Stimulated activated memory B cell treated with anti-CD40 and anti-IgM and Interleukin-4, amounts not matched to agents 10 μg/mL and 1 μg/mL and 100 μg/mL, for 72 hours (primary cell): ENCODE measurements at regions not wholly inside any gene's neighbourhood (a gene's known extent, or its start where the extent isn't known, plus 50 kb on each side); places are given as distances from the start of the nearest gene placed in this dataset.
"Not testable (repeated sequence)": the region's sequence is repeated elsewhere in the genome, so short reads cannot be mapped to it uniquely, and the experiment has no call there.

Source experiments
- ATAC-seq: fragments of 150-1000 bp; cut with Tn5 transposase; 2 replicates; pipeline ENCODE4 v1.10.0; 2021
- H3K27ac Mint-ChIP-seq: one replicate; pipeline ENCODE4 v1.8.0; 2022; ENCODE audit warnings: mild to moderate bottlenecking, mixed read lengths
- H3K27me3 Mint-ChIP-seq: one replicate; pipeline ENCODE4 v1.8.0; 2022; ENCODE audit warnings: mixed read lengths
- H3K36me3 Mint-ChIP-seq: one replicate; pipeline ENCODE4 v1.8.0; 2022; ENCODE audit warnings: mixed read lengths
- H3K4me1 Mint-ChIP-seq: one replicate; pipeline ENCODE4 v1.8.0; 2022; ENCODE audit warnings: mixed read lengths
- H3K4me3 Mint-ChIP-seq: one replicate; pipeline ENCODE4 v1.8.0; 2022; ENCODE audit warnings: mild to moderate bottlenecking, moderate library complexity, mixed read lengths
- H3K9me3 Mint-ChIP-seq: one replicate; pipeline ENCODE4 v1.8.0; 2022; ENCODE audit warnings: mixed read lengths

DNA sequence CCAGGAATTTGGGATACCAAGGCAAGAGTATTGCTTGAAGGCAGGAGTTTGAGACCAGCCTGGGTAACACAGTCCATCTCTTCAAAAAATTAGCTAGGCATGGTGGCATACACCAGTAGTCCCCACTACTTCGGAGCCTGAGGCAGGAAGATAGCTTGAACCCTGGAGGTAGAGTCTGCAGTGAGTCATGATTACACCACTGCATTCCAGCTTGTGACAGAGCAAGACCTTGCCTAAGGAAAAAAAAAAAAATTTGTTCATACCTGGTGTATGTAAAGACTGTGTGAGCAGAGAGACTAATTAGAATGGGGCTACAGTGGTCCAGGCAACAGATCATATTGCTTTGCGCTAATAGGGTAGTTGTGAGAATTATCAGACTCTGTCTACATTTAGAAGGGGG, 778.3 kb upstream of the PCDH20 start:
- Mint-ChIP-seq H3K4me1 (no peaks in the 10 kb centered on the region), H3K4me3 (no peak overlapping the region), H3K9me3 (peaks cover 3% of the 10 kb centered on the region), H3K36me3 (no peaks in the 10 kb centered on the region), H3K27ac (no peak overlapping the region), H3K27me3 (no peaks in the 10 kb centered on the region)
- no peak for ATAC-seq

DNA sequence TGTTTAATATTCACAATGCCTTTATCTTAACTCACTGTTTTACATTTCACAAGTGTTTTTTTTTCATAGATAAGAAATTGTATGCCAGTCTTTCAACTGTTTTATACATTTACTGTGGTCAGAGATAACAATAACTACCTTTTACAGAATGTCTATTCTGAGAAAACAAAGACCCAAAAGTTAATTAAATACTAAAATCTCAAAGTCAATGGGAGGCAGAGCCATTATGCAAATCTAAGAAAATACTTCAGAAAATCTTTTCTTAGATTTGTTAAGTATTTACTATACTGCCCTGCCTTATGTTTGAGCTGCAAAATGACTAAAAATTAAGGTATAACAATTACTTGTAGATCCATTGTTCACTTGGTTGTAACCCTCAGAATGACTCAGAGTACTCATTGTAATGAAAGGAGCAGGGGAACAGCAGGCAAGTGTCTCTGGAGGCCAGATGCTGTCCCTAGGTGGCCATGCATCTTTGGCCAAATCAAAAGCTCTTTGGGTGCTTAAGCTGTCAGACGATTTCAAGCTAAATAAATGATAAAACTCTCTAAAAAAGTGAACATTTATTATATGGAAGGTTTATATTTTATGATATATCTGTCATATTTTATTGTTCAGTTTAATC, 770.1 kb upstream of the PCDH20 start:
- no peaks in the 10 kb centered on the region for H3K36me3 Mint-ChIP-seq
- no peak for ATAC-seq
- H3K4me1 Mint-ChIP-seq: no peaks in the 10 kb centered on the region
- H3K9me3 Mint-ChIP-seq: peaks cover 3% of the 10 kb centered on the region
- no peaks in the 10 kb centered on the region for H3K27me3 Mint-ChIP-seq
- H3K4me3 Mint-ChIP-seq: no peak overlapping the region
- H3K27ac Mint-ChIP-seq: no peak overlapping the region

DNA sequence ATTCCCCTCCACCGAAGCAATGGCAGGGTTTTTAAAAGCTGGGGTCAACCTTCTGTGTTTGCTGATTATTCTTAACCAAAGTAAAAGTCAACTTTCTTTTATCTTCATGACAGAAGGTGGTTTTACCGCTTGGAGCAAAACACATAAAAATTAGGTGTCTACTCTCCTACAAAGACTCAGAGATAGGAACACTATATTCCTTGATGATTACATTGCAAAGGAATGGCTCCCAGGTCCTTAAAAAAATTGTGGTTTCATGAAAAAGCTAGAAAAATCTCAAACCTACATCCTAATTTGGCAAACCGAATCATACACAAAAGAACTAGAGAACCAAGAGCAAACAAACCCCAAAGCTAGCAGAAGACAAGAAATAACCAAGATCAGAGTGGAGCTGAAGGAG, 760.4 kb upstream of the PCDH20 start:
- no peaks in the 10 kb centered on the region for H3K4me1 Mint-ChIP-seq
- no peaks in the 10 kb centered on the region for H3K36me3 Mint-ChIP-seq
- no peaks in the 10 kb centered on the region for H3K27me3 Mint-ChIP-seq
- no peak overlapping the region for H3K4me3 Mint-ChIP-seq
- H3K9me3 Mint-ChIP-seq: peaks cover 10% of the 10 kb centered on the region
- no peak for ATAC-seq
- no peak overlapping the region for H3K27ac Mint-ChIP-seq

DNA sequence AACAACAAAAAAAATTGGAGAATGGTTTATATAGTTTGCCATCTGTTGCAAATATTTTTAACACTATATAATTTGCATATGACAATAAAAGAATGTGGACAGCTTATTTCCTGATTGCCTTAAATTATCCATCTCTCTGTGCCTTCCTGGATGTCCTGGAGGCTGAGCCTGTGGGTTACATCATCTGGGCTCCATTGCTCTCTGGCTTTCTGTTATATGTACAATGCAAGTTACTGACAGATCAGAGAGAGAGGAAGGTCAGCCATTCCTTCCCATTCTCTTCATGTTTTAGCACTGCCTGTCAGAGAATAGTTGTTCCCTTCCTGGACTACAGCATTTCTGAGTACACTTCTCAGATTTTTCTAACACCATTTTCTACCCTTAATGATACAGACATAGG, 758.3 kb upstream of the PCDH20 start:
- Mint-ChIP-seq H3K27me3 (no peaks in the 10 kb centered on the region), H3K36me3 (no peaks in the 10 kb centered on the region), H3K9me3 (peaks cover 13% of the 10 kb centered on the region), H3K4me1 (no peaks in the 10 kb centered on the region), H3K4me3 (no peak overlapping the region), H3K27ac (no peak overlapping the region)
- ATAC-seq: no peak

DNA sequence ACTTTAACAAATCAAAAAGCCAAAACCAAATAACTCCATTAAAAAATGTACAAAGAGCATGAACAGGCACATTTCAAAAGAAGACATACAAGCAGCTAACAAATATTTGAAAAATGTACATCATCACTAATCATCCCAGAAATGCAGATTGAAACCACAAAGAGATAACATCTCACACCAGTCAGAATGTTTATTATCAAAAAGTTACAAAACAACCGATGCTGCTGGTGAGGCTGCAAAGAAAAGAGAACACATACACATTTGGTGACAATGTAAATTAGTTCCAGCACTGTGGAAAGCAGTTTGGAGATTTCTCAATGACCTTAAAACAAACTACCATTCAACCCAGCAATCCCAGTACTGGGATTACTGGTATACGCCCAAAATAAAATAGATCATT, 756.0 kb upstream of the PCDH20 start:
- no peaks in the 10 kb centered on the region for H3K36me3 Mint-ChIP-seq
- peaks cover 3% of the 10 kb centered on the region for H3K9me3 Mint-ChIP-seq
- no peaks in the 10 kb centered on the region for H3K4me1 Mint-ChIP-seq
- ATAC-seq: no peak
- H3K27me3 Mint-ChIP-seq: no peaks in the 10 kb centered on the region
- H3K27ac Mint-ChIP-seq: no peak overlapping the region
- no peak overlapping the region for H3K4me3 Mint-ChIP-seq

DNA sequence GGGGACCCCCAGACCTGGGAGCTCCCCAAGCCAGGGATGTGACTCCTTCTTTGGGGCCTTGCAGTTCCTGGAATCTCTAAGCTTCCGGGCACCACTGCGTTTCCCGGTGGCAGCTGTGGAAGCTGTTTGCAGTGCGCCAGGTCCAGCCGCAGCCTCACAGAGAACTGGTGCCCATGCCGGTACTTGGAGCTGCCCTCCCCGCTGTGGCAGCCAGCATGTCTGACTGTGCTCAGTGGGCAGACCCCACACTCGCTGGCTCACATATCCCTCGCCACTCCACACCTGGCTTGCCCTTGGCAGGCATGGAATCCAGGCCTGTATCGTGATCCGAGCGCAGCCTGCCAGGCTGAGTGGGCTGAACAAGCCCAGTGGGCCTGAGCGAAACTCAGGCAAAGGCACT, 753.2 kb upstream of the PCDH20 start:
- ATAC-seq: no peak
- H3K27me3 Mint-ChIP-seq: no peaks in the 10 kb centered on the region
- H3K36me3 Mint-ChIP-seq: no peaks in the 10 kb centered on the region
- peaks cover 3% of the 10 kb centered on the region for H3K9me3 Mint-ChIP-seq
- H3K4me3 Mint-ChIP-seq: no peak overlapping the region
- H3K27ac Mint-ChIP-seq: no peak overlapping the region
- H3K4me1 Mint-ChIP-seq: no peaks in the 10 kb centered on the region

DNA sequence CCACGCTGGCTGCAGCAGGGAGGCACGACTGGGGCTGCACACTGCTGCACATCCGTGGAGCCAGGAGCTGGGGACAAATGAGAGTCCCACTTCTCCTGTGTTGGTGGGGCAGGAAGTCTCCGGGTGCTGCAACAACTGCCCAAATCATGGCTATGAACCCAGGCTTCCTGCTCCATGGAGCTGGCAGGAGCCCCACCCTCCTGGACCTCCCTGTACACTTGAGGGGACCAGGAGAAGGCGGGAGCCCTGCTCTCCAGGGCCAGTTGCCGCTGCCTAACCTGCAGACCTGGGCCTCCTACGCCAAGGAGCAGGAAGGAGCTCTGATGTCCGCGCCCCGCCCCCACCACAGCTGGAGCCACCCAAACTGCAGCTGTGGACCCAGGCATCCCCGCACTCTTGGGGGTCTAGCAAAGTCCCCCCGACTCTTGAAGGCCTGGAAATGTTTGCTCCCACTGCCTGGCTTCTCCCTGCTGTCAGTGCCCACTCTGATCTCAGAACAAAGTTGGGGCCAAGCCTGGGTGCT, 752.1 kb upstream of the PCDH20 start:
- H3K27ac Mint-ChIP-seq: no peak overlapping the region
- H3K4me1 Mint-ChIP-seq: no peaks in the 10 kb centered on the region
- H3K27me3 Mint-ChIP-seq: no peaks in the 10 kb centered on the region
- no peak overlapping the region for H3K4me3 Mint-ChIP-seq
- H3K36me3 Mint-ChIP-seq: no peaks in the 10 kb centered on the region
- ATAC-seq: no peak
- peaks cover 3% of the 10 kb centered on the region for H3K9me3 Mint-ChIP-seq

DNA sequence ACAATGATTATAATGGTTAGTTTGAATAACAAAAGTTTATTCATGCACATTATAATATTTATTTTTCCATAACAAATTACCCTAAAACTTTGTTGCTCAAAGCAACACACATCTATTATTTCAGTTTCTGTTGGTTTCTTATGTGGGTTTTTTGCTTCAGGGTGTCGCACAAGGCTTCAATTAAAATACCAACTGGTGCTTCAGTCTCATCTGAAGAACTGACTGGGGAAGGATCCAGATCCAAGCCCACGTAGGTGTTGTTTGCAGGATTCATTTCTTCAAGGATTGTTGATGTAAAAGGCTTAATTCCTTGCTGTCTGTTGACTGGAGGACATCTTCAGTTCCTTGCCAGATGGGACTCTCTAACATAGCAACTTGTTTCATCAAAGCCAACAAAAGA, 747.2 kb upstream of the PCDH20 start:
- no peaks in the 10 kb centered on the region for H3K4me1 Mint-ChIP-seq
- no peak overlapping the region for H3K27ac Mint-ChIP-seq
- H3K27me3 Mint-ChIP-seq: no peaks in the 10 kb centered on the region
- no peaks in the 10 kb centered on the region for H3K36me3 Mint-ChIP-seq
- H3K9me3 Mint-ChIP-seq: no peaks in the 10 kb centered on the region
- ATAC-seq: no peak
- no peak overlapping the region for H3K4me3 Mint-ChIP-seq

DNA sequence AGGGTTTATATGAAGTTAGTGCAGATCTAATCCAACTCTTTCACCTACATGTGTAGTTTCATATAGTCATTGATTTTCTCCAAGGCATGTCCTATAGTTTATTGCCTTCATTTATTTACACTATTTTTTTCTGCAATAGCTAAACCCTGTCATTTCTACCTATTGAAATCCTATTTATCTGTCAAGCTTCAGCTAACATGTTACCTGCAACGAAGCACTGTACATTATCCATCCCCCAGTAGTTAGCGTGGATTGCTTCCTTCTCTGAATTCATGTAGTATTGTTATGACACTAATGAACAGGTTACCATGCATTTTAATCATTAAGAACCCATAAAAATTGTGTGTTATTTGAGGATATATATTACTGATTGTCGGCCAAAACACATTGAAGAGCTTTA, 742.9 kb upstream of the PCDH20 start:
- H3K27me3 Mint-ChIP-seq: no peaks in the 10 kb centered on the region

DNA sequence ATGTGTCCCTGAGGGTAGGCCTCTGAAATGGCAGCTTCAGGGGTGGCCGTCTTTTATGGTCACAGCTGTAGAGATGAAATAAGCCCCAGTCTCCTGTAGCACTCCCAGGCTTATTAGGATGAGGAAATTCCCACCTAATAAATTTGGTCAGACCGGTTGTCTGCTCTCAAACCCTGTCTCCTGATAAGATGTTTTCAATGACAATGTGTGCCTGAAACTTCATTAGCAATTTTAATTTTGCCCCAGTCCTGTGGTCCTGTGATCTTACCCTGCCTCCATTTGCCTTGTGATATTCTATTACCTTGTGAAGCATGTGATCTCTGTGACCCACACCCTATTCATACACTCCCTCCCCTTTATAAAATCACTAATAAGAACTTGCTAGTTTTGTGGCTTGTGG, 736.1 kb upstream of the PCDH20 start:
- not testable (repeated sequence) for H3K4me1 Mint-ChIP-seq, H3K27me3 Mint-ChIP-seq, H3K36me3 Mint-ChIP-seq, H3K4me3 Mint-ChIP-seq, ATAC-seq, H3K27ac Mint-ChIP-seq
- H3K9me3 Mint-ChIP-seq: peaks cover 12% of the 10 kb centered on the region

More for the DNA sequence above, 742.9 kb upstream of the PCDH20 start:
- H3K27ac Mint-ChIP-seq: no peak overlapping the region
- no peaks in the 10 kb centered on the region for H3K4me1 Mint-ChIP-seq
- no peak overlapping the region for H3K4me3 Mint-ChIP-seq
- peaks cover 10% of the 10 kb centered on the region for H3K9me3 Mint-ChIP-seq
- no peaks in the 10 kb centered on the region for H3K36me3 Mint-ChIP-seq
- ATAC-seq: no peak

DNA sequence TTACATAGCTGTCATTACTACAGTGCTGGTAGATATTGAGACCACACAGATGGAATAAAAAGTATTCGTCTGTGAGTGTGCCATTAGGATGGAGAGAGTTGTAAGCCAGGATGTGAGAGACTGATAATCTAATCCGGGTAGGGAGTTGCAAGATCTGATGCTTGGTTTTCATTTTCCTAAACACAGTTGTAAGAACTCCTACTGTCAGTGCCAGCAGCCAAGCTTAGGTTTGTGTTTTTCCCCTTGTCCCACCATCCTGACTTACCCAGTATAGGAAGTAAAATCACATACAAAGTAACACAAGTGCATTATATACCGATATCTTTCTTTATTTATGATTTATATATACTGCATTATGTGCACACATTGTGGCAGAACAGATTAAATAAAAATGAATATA, 726.4 kb upstream of the PCDH20 start:
- Mint-ChIP-seq H3K9me3 (peaks cover 12% of the 10 kb centered on the region), H3K36me3 (no peaks in the 10 kb centered on the region), H3K4me3 (no peak overlapping the region), H3K27ac (no peak overlapping the region), H3K4me1 (no peaks in the 10 kb centered on the region), H3K27me3 (no peaks in the 10 kb centered on the region)
- ATAC-seq: no peak

DNA sequence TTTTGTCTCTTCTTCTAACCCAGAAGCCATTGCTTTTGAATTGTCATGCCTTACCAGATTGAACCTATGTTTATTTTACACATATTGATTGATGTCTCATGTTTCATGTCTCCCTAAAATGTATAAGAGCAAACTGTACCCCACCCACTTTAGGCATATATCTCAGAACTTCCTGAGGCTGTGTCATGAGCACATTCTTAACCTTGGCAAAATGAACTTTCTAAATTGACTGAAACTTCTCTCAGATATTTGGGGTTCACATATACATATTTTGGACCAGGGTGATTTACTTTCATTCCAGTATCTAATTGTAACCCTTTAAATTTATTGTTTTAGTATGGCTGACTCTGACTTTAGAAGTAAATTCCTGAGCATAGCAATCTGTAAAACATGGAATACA, 723.9 kb upstream of the PCDH20 start:
- Mint-ChIP-seq H3K4me1 (no peaks in the 10 kb centered on the region), H3K36me3 (no peaks in the 10 kb centered on the region), H3K27me3 (no peaks in the 10 kb centered on the region), H3K27ac (no peak overlapping the region), H3K4me3 (no peak overlapping the region), H3K9me3 (peaks cover 12% of the 10 kb centered on the region)
- ATAC-seq: no peak

DNA sequence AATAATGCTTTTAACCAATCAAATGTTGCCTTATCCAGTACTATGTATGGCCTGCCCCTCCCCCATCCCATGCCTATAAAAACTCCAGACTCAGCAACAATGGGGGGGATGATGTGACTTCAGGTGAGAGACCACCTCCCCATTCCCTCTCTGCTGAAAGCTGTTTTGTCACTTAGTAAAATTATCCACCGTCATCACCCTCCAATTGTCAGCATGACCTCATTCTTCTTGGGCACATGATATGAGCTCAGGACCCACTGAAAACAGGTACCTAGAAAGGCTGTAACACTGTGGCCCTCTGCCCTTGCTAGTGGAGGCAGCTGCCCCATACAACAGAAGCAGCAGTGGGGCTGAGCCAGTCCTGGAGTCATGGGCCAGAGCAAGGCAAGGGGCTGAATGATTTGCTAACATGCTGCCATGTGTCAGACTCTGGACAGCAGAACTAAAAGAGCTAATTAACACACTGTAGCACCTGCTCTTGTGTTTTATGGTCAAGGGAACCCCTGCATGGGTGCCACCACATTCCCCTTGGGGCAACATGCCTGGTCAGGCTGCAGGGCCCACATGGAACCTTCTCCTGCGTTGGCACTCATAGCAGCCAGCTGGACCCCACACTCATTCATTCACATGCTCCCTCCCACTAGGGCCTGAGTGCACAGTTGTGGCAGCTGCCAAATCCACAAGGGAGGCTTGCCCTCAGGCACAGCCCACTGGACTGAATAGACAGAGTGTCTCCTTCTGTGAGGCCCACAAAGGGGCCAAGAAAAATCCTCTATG, 722.2 kb upstream of the PCDH20 start:
- no peak overlapping the region for H3K4me3 Mint-ChIP-seq
- no peak overlapping the region for H3K27ac Mint-ChIP-seq
- peaks cover 8% of the 10 kb centered on the region for H3K9me3 Mint-ChIP-seq
- ATAC-seq: no peak
- H3K4me1 Mint-ChIP-seq: no peaks in the 10 kb centered on the region
- no peaks in the 10 kb centered on the region for H3K36me3 Mint-ChIP-seq
- no peaks in the 10 kb centered on the region for H3K27me3 Mint-ChIP-seq

DNA sequence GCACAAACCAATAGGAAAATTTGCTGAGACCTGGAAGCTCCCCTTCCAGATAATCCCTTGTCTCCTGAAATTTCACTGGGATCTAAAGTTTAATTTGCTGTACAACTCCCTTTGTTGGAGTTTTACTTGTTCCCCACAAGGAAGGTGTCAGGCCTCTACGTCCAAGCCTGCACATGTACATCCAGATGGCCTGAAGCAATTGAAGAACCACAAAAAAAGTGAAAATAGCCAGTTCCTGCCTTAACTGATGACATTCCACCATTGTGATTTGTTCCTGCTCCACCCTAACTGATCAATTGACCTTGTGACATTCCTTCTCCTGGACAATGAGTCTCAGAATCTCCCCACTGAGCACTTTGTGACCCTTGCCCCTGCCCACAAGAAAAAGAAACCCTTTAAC, 716.0 kb upstream of the PCDH20 start:
- ATAC-seq: no peak
- peaks cover 3% of the 10 kb centered on the region for H3K9me3 Mint-ChIP-seq
- no peak overlapping the region for H3K4me3 Mint-ChIP-seq
- no peaks in the 10 kb centered on the region for H3K27me3 Mint-ChIP-seq
- H3K36me3 Mint-ChIP-seq: no peaks in the 10 kb centered on the region
- no peaks in the 10 kb centered on the region for H3K4me1 Mint-ChIP-seq
- H3K27ac Mint-ChIP-seq: no peak overlapping the region

DNA sequence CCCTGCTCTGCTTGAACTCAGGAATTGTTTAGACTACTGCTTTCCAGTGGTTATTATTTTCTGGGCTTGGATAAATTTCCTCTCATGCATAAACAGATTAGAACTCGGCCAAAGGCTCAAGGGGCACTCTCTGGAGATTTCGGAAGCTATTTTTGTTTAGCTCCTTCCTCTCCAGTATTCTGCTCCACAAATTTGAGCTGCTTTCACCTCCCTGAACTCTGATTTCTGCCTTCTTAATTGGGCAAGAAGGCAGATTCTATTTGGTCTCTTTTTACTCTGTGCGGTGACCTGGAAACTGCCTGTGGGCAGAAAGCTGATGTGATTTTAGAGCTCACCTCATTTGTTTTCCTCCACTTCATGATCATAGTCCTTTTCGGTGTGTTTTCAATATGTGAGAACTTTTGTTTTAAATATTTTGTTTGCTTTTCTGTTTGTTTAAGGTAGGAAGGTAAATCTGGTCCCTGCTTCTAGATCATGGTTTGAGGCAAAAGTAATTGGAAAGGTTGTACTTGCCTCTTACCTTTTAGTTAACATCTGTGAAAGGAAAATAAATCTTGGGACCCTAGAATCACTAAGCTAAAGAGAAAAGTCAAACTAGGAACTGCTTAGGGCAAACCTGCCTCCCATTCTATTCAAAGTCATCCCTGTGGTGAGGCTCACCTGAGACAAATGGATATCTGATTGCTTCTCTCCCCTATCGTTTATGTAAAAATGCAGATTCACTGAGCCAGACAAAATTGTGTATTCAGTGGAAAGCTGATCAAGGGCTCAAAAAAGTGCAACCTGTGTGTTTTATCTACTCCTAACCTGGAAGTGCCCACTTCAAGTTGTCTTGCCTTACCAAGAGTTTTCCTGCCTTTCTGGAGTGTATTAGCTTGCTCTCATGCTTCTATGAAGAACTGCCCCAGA, 714.7 kb upstream of the PCDH20 start:
- Mint-ChIP-seq H3K9me3 (peaks cover 3% of the 10 kb centered on the region), H3K27me3 (no peaks in the 10 kb centered on the region), H3K36me3 (no peaks in the 10 kb centered on the region), H3K27ac (no peak overlapping the region), H3K4me3 (no peak overlapping the region), H3K4me1 (no peaks in the 10 kb centered on the region)
- ATAC-seq: no peak
